HK-2 (cell line): ENCODE measurements at regions not wholly inside any gene's neighbourhood (a gene's known extent, or its start where the extent isn't known, plus 50 kb on each side); places are given as distances from the start of the nearest gene placed in this dataset.
"Not testable (repeated sequence)": the region's sequence is repeated elsewhere in the genome, so short reads cannot be mapped to it uniquely, and the experiment has no call there.

Source experiments
- DNase-seq: peaks from one replicate; pipeline ENCODE4 v3.0.0-alpha.2; 2018; ENCODE audit not compliant: unreplicated experiment

- DNase-seq, result no peak
These were observed 242.7 kb downstream of the MID1IP1 start for GRCh38 chrX:39043838-39044550.

GRCh38 chrX:39047174-39047573 is 245.9 kb downstream of the MID1IP1 start:
- DNase-seq, result no peak

GRCh38 chrX:39049975-39050374 is 248.7 kb downstream of the MID1IP1 start:
- DNase-seq, result no peak

GRCh38 chrX:39050427-39050826 is 249.2 kb downstream of the MID1IP1 start:
- DNase-seq, result no peak

GRCh38 chrX:39052751-39053150 is 251.5 kb downstream of the MID1IP1 start:
- no peak for DNase-seq

GRCh38 chrX:39058724-39059123 is 257.5 kb downstream of the MID1IP1 start:
- DNase-seq, result no peak

- no peak for DNase-seq
These were observed 258.6 kb downstream of the MID1IP1 start for GRCh38 chrX:39059866-39060265.

GRCh38 chrX:39063037-39063436 is 261.8 kb downstream of the MID1IP1 start:
- DNase-seq, result no peak

- no peak for DNase-seq
These were observed 262.4 kb downstream of the MID1IP1 start for GRCh38 chrX:39063702-39064101.

- DNase-seq, result no peak
These were observed 264.0 kb downstream of the MID1IP1 start for GRCh38 chrX:39065051-39065871.

GRCh38 chrX:39067866-39068265 is 266.6 kb downstream of the MID1IP1 start:
- DNase-seq, result no peak

GRCh38 chrX:39068634-39069033 is 267.4 kb downstream of the MID1IP1 start:
- DNase-seq, result not testable (repeated sequence)

GRCh38 chrX:39070009-39070408 is 268.8 kb downstream of the MID1IP1 start:
- no peak for DNase-seq

GRCh38 chrX:39073131-39073530 is 271.9 kb downstream of the MID1IP1 start:
- no peak for DNase-seq

GRCh38 chrX:39096599-39096998 is 295.3 kb downstream of the MID1IP1 start:
- DNase-seq, result no peak

- DNase-seq, result no peak
These were observed 303.5 kb downstream of the MID1IP1 start for GRCh38 chrX:39104745-39105144.

- no peak for DNase-seq
These were observed 310.9 kb downstream of the MID1IP1 start for GRCh38 chrX:39112143-39112542.

- no peak for DNase-seq
These were observed 313.9 kb downstream of the MID1IP1 start for GRCh38 chrX:39115166-39115565.

- DNase-seq, result no peak
These were observed 315.8 kb downstream of the MID1IP1 start for GRCh38 chrX:39117101-39117500.

GRCh38 chrX:39121903-39122302 is 320.6 kb downstream of the MID1IP1 start:
- DNase-seq, result no peak

GRCh38 chrX:39125834-39126233 is 324.6 kb downstream of the MID1IP1 start:
- DNase-seq, result no peak

GRCh38 chrX:39133971-39134370 is 332.7 kb downstream of the MID1IP1 start:
- no peak for DNase-seq

- DNase-seq, result no peak
These were observed 336.2 kb downstream of the MID1IP1 start for GRCh38 chrX:39137363-39137954.
